Fibroblast of lung (primary cell): ENCODE measurements at regions not wholly inside any gene's neighbourhood (a gene's known extent, or its start where the extent isn't known, plus 50 kb on each side); places are given as distances from the start of the nearest gene placed in this dataset.

Experiments
- DNase-seq, 2 donors: peaks; one replicate each; pipeline versions ENCODE4 v3.0.0 to v3.0.0-alpha.2; 2010; ENCODE audit warnings: low read depth in 2 of 2
- H2AFZ ChIP-seq: 2 replicates; pipeline ENCODE4 v1.5.1; 2012; ENCODE audit warnings: low read length, control low read depth, inconsistent platforms
- H3K27ac ChIP-seq: 2 replicates; pipeline ENCODE4 v1.5.1; 2011; ENCODE audit warnings: low read length, control low read depth; ENCODE audit not compliant: insufficient read depth
- H3K27me3 ChIP-seq: 2 replicates; pipeline ENCODE4 v1.5.1; 2011; ENCODE audit warnings: mild to moderate bottlenecking, low read length; ENCODE audit not compliant: control insufficient read depth, insufficient read depth
- H3K36me3 ChIP-seq: 2 replicates; pipeline ENCODE4 v1.5.1; 2011; ENCODE audit warnings: low read length; ENCODE audit not compliant: control insufficient read depth, insufficient read depth
- H3K4me1 ChIP-seq: 2 replicates; pipeline ENCODE4 v1.5.1; 2011; ENCODE audit warnings: low read length; ENCODE audit not compliant: control insufficient read depth, insufficient read depth; ENCODE audit errors: extremely low read depth
- H3K4me2 ChIP-seq: 2 replicates; pipeline ENCODE4 v1.5.1; 2011; ENCODE audit warnings: low read length, control low read depth; ENCODE audit not compliant: insufficient read depth; ENCODE audit errors: extremely low read depth
- H3K4me3 ChIP-seq, 4 experiments: fragments of 200-600 bp in 1 of 4; sonication (generic) in 1 of 4; replicated peaks in 1 of 4; 2 replicates each; pipeline ENCODE4 v1.5.1; 2011 to 2016; ENCODE audit warnings: low read length in 4 of 4, low read depth in 3 of 4, mild to moderate bottlenecking in 3 of 4, control low read depth in 2 of 4, inconsistent platforms in 1 of 4, mixed read lengths in 1 of 4; ENCODE audit not compliant: insufficient read depth in 1 of 4; ENCODE audit errors: control extremely low read depth in 1 of 4
- H3K79me2 ChIP-seq: 2 replicates; pipeline ENCODE4 v1.5.1; 2012; ENCODE audit warnings: mild to moderate bottlenecking, low read length, inconsistent platforms; ENCODE audit not compliant: control insufficient read depth, insufficient read depth
- H3K9ac ChIP-seq: 2 replicates; pipeline ENCODE4 v1.5.1; 2011; ENCODE audit warnings: mild to moderate bottlenecking, low read length, control low read depth; ENCODE audit not compliant: insufficient read depth
- H3K9me3 ChIP-seq: 2 replicates; pipeline ENCODE4 v1.5.1; 2012; ENCODE audit warnings: low read depth, low read length; ENCODE audit not compliant: control insufficient read depth, insufficient read depth
- H4K20me1 ChIP-seq: 2 replicates; pipeline ENCODE4 v1.5.1; 2011; ENCODE audit warnings: low read length; ENCODE audit not compliant: control insufficient read depth, insufficient read depth; ENCODE audit errors: extremely low read depth
- CTCF ChIP-seq, 2 donors: IDR thresholded peaks in 1 of 2; conservative IDR thresholded peaks in 1 of 2; 1 replicate in 1 of 2; 2 replicates in 1 of 2; pipeline ENCODE4 v1.5.1; 2011 to 2012; ENCODE audit warnings: low read length in 2 of 2, control low read depth in 1 of 2, inconsistent platforms in 1 of 2, low read depth in 1 of 2, mild to moderate bottlenecking in 1 of 2
- EZH2 ChIP-seq: IDR thresholded peaks from 2 replicates; pipeline ENCODE4 v1.5.1; 2012; ENCODE audit warnings: low read length, control low read depth, mild to moderate bottlenecking; ENCODE audit errors: missing control alignments

DNA sequence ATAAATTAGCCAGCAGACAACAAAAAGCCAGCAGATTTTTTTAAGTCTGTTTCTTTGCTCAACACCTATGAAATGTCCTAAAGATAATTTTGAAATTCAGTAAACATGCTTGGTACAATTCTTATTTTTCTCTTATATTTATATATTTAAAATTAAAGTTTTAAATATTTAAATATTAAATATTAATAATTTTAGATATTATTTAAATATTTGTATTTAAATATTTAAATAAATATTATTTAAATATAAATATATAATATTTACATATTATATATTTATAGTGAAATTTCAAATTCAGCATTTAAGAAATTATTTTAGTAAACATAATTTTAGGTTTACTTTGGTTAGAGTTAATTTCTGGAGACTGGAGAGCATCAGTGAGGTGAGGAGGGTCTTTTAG, 1554.2 kb downstream of the NCAM2 start:
- H2AFZ ChIP-seq, result no peak overlapping the region
- no peak for TF ChIP-seq CTCF (conservative IDR thresholded peaks at IDR 0.05 in 1 of 2, IDR thresholded peaks at IDR 0.05 in 1 of 2; ENCODE audit: low read depth in 1 of 2, low read length in 2 of 2)
- TF ChIP-seq EZH2, result no peak

GRCh38 chr21:22554690-22555316, 1556.6 kb downstream of the NCAM2 start:
- TF ChIP-seq EZH2, result no peak
- TF ChIP-seq CTCF (conservative IDR thresholded peaks at IDR 0.05 in 1 of 2, IDR thresholded peaks at IDR 0.05 in 1 of 2; ENCODE audit: low read depth in 1 of 2, low read length in 2 of 2), result no peak

More for the DNA sequence above, 1554.2 kb downstream of the NCAM2 start:
- Histone ChIP-seq H3K79me2 (no peaks in the 10 kb centered on the region), H3K4me3 (no peak overlapping the region), H3K4me2 (no peak overlapping the region), H3K27ac (no peak overlapping the region), H3K9me3 (no peaks in the 10 kb centered on the region), H3K9ac (no peak overlapping the region), H4K20me1 (no peaks in the 10 kb centered on the region), H3K27me3 (no peaks in the 10 kb centered on the region), H3K4me1 (no peaks in the 10 kb centered on the region), H3K36me3 (no peaks in the 10 kb centered on the region)
- no peak for DNase-seq

DNA sequence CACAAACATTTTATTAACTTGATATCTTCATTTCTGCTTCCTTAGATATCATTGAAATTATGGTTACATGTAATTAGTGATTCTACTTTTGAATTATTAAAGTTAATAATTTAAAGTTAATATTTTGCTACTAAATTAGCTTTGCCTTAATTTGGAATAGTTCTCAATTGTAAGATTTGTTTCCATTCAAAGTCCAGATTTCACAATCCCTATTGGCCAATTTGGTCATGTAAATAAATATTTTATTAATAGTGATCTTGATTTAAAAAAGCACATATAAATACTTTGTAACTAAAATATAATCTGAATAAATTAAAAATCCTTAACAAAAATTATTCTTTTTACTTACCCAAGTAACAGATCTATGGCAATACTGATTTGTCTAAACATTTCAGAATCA, 1558.6 kb downstream of the NCAM2 start:
- DNase-seq, result no peak
- Histone ChIP-seq H3K9me3 (no peaks in the 10 kb centered on the region), H3K27me3 (no peaks in the 10 kb centered on the region), H3K9ac (no peak overlapping the region), H4K20me1 (no peaks in the 10 kb centered on the region), H2AFZ (no peak overlapping the region), H3K27ac (no peak overlapping the region), H3K4me1 (no peaks in the 10 kb centered on the region), H3K4me3 (no peak overlapping the region), H3K79me2 (no peaks in the 10 kb centered on the region), H3K36me3 (no peaks in the 10 kb centered on the region), H3K4me2 (no peak overlapping the region)
- TF ChIP-seq EZH2, result no peak
- TF ChIP-seq CTCF (conservative IDR thresholded peaks at IDR 0.05 in 1 of 2, IDR thresholded peaks at IDR 0.05 in 1 of 2; ENCODE audit: low read depth in 1 of 2, low read length in 2 of 2), result no peak

More at GRCh38 chr21:22554690-22555316, 1556.6 kb downstream of the NCAM2 start:
- Histone ChIP-seq H3K4me1 (no peaks in the 10 kb centered on the region), H3K36me3 (no peaks in the 10 kb centered on the region), H3K27ac (no peak overlapping the region), H4K20me1 (no peaks in the 10 kb centered on the region), H3K9ac (no peak overlapping the region), H3K4me2 (no peak overlapping the region), H3K79me2 (no peaks in the 10 kb centered on the region), H2AFZ (no peak overlapping the region), H3K9me3 (no peaks in the 10 kb centered on the region), H3K27me3 (no peaks in the 10 kb centered on the region), H3K4me3 (no peak overlapping the region)
- DNase-seq, result no peak
